ENCODE measurements at regions not wholly inside any gene's neighbourhood (a gene's known extent, or its start where the extent isn't known, plus 50 kb on each side); places are given as distances from the start of the nearest gene placed in this dataset.

- no peak for DNase-seq
Observed at GRCh38 chr1:221309723-221310122, 430.5 kb downstream of the HLX start.

GRCh38 chr1:221310180-221310579 lies 430.9 kb downstream of the HLX start:
- no peak for DNase-seq

- DNase-seq: no peak
Observed at GRCh38 chr1:221315330-221315729, 426.6 kb downstream of the DUSP10 start.

GRCh38 chr1:221316491-221317056 lies 425.3 kb downstream of the DUSP10 start:
- no peak for DNase-seq

GRCh38 chr1:221317537-221317936 lies 424.4 kb downstream of the DUSP10 start:
- DNase-seq: no peak

GRCh38 chr1:221327954-221328353 lies 413.9 kb downstream of the DUSP10 start:
- DNase-seq: no peak

GRCh38 chr1:221328371-221328770 lies 413.5 kb downstream of the DUSP10 start:
- no peak for DNase-seq

- DNase-seq: no peak
Observed at GRCh38 chr1:221331273-221332183, 410.4 kb downstream of the DUSP10 start.

GRCh38 chr1:221334062-221334461 lies 407.8 kb downstream of the DUSP10 start:
- no peak for DNase-seq

GRCh38 chr1:221335161-221336101 lies 406.5 kb downstream of the DUSP10 start:
- no peak for DNase-seq

- DNase-seq: no peak
Observed at GRCh38 chr1:221336126-221336525, 405.8 kb downstream of the DUSP10 start.

- DNase-seq: no peak
Observed at GRCh38 chr1:221337106-221337505, 404.8 kb downstream of the DUSP10 start.

- DNase-seq: no peak
Observed at GRCh38 chr1:221343136-221343535, 398.8 kb downstream of the DUSP10 start.

- no peak for DNase-seq
Observed at GRCh38 chr1:221343607-221344006, 398.3 kb downstream of the DUSP10 start.

- DNase-seq: no peak
Observed at GRCh38 chr1:221344693-221345092, 397.2 kb downstream of the DUSP10 start.

- no peak for DNase-seq
Observed at GRCh38 chr1:221347706-221348105, 394.2 kb downstream of the DUSP10 start.

- no peak for DNase-seq
Observed at GRCh38 chr1:221350091-221350490, 391.8 kb downstream of the DUSP10 start.

GRCh38 chr1:221356693-221357092 lies 385.2 kb downstream of the DUSP10 start:
- no peak for DNase-seq

GRCh38 chr1:221363039-221363438 lies 378.9 kb downstream of the DUSP10 start:
- DNase-seq: no peak

- no peak for DNase-seq
Observed at GRCh38 chr1:221366495-221367110, 375.3 kb downstream of the DUSP10 start.

GRCh38 chr1:221371705-221372104 lies 370.2 kb downstream of the DUSP10 start:
- DNase-seq: no peak

- no peak for DNase-seq
Observed at GRCh38 chr1:221373795-221374194, 368.1 kb downstream of the DUSP10 start.

- no peak for DNase-seq
Observed at GRCh38 chr1:221376286-221376685, 365.6 kb downstream of the DUSP10 start.
